GM12873 (cell line): ENCODE measurements at regions not wholly inside any gene's neighbourhood (a gene's known extent, or its start where the extent isn't known, plus 50 kb on each side); places are given as distances from the start of the nearest gene placed in this dataset.

Experiments
- CTCF ChIP-seq: IDR thresholded peaks from 2 replicates; pipeline ENCODE4 v1.5.1; 2012; ENCODE audit warnings: low read depth, mild to moderate bottlenecking, moderate library complexity, low read length, control low read depth; ENCODE audit not compliant: insufficient read depth; ENCODE audit errors: missing control alignments

- no peak for TF ChIP-seq CTCF
These were observed 76.0 kb upstream of the PPM1J start for GRCh38 chr1:112790920-112791722.

GRCh38 chr1:112788561-112788960, 73.4 kb upstream of the PPM1J start:
- no peak for TF ChIP-seq CTCF

GRCh38 chr1:112788054-112788453, 72.9 kb upstream of the PPM1J start:
- no peak for TF ChIP-seq CTCF

GRCh38 chr1:112783059-112783458, 67.9 kb upstream of the PPM1J start:
- no peak for TF ChIP-seq CTCF

GRCh38 chr1:112779665-112780526, 64.8 kb upstream of the PPM1J start:
- TF ChIP-seq CTCF: no peak

GRCh38 chr1:112778137-112778536, 63.0 kb upstream of the PPM1J start:
- no peak for TF ChIP-seq CTCF

- TF ChIP-seq CTCF: no peak
These were observed 61.6 kb upstream of the PPM1J start for GRCh38 chr1:112776688-112777087.
